RPMI8226 (cell line): ENCODE measurements at regions not wholly inside any gene's neighbourhood (a gene's known extent, or its start where the extent isn't known, plus 50 kb on each side); places are given as distances from the start of the nearest gene placed in this dataset.
"Not testable (repeated sequence)": the region's sequence is repeated elsewhere in the genome, so short reads cannot be mapped to it uniquely, and the experiment has no call there.

Experiments used
- DNase-seq: peaks from one replicate; pipeline ENCODE4 v3.0.0-alpha.2; 2015

GRCh38 chrX:13476384-13476783, 93.0 kb upstream of the EGFL6 start:
- DNase-seq = no peak

- no peak for DNase-seq
These were observed 95.3 kb upstream of the EGFL6 start for GRCh38 chrX:13474164-13474516.

GRCh38 chrX:13473442-13474163, 95.8 kb upstream of the EGFL6 start:
- DNase-seq = no peak

- DNase-seq = no peak
These were observed 96.4 kb upstream of the EGFL6 start for GRCh38 chrX:13472975-13473374.

- no peak for DNase-seq
These were observed 98.1 kb upstream of the EGFL6 start for GRCh38 chrX:13471269-13471668.

- no peak for DNase-seq
These were observed 98.8 kb upstream of the EGFL6 start for GRCh38 chrX:13470685-13470977.

GRCh38 chrX:13469963-13470684, 99.3 kb upstream of the EGFL6 start:
- DNase-seq = no peak

GRCh38 chrX:13468096-13468495, 101.3 kb upstream of the EGFL6 start:
- DNase-seq = no peak

- no peak for DNase-seq
These were observed 102.2 kb upstream of the EGFL6 start for GRCh38 chrX:13467243-13467642.

GRCh38 chrX:13464599-13465275, 104.7 kb upstream of the EGFL6 start:
- no peak for DNase-seq

- DNase-seq = no peak
These were observed 105.8 kb upstream of the EGFL6 start for GRCh38 chrX:13463608-13464007.

GRCh38 chrX:13452283-13452682, 117.1 kb upstream of the EGFL6 start:
- no peak for DNase-seq

- DNase-seq = no peak
These were observed 120.0 kb upstream of the EGFL6 start for GRCh38 chrX:13449441-13449840.

GRCh38 chrX:13448941-13449340, 120.5 kb upstream of the EGFL6 start:
- no peak for DNase-seq

- DNase-seq = not testable (repeated sequence)
These were observed 121.8 kb upstream of the ATXN3L start for GRCh38 chrX:13441608-13442007.

GRCh38 chrX:13440176-13440575, 120.3 kb upstream of the ATXN3L start:
- DNase-seq = no peak

- no peak for DNase-seq
These were observed 113.4 kb upstream of the ATXN3L start for GRCh38 chrX:13433298-13433605.

- DNase-seq = no peak
These were observed 112.8 kb upstream of the ATXN3L start for GRCh38 chrX:13432414-13433297.

GRCh38 chrX:13430136-13430827, 110.4 kb upstream of the ATXN3L start:
- DNase-seq = no peak

- DNase-seq = no peak
These were observed 108.4 kb upstream of the ATXN3L start for GRCh38 chrX:13428053-13428786.

GRCh38 chrX:13427441-13428052, 107.7 kb upstream of the ATXN3L start:
- DNase-seq = no peak
